Esophagus muscularis mucosa (tissue), 4 donors: ENCODE measurements at regions not wholly inside any gene's neighbourhood (a gene's known extent, or its start where the extent isn't known, plus 50 kb on each side); places are given as distances from the start of the nearest gene placed in this dataset.
"Not testable (repeated sequence)": the region's sequence is repeated elsewhere in the genome, so short reads cannot be mapped to it uniquely, and the experiment has no call there.

Experiments used
- DNase-seq: peaks from one replicate; pipeline ENCODE4 v3.0.0-alpha.2; 2017; ENCODE audit errors: extremely low spot score
- H3K27ac ChIP-seq, 4 donors: fragments of 200-600 bp; sonication (generic); replicated peaks in 1 of 4; 1 replicate in 3 of 4; 2 replicates in 1 of 4; pipeline ENCODE4 v1.5.1; 2016 to 2019; ENCODE audit warnings: mild to moderate bottlenecking in 1 of 4
- H3K27me3 ChIP-seq, 4 donors: fragments of 200-600 bp; sonication (generic); one replicate each; pipeline versions ENCODE4 v1.5.1 to v1.6.0; 2016 to 2019
- H3K36me3 ChIP-seq, 4 donors: fragments of 200-600 bp; sonication (generic); one replicate each; pipeline ENCODE4 v1.5.1; 2016 to 2019
- H3K4me1 ChIP-seq, 4 donors: fragments of 200-600 bp; sonication (generic); one replicate each; pipeline ENCODE4 v1.5.1; 2016 to 2019
- H3K4me3 ChIP-seq, 4 donors: fragments of 200-600 bp; sonication (generic); 1 replicate in 2 of 4; 2 replicates in 2 of 4; pipeline ENCODE4 v1.5.1; 2016 to 2019; ENCODE audit warnings: mild to moderate bottlenecking in 4 of 4, moderate library complexity in 1 of 4
- H3K9me3 ChIP-seq, 4 donors: fragments of 200-600 bp; sonication (generic); 1 replicate in 3 of 4; 2 replicates in 1 of 4; pipeline ENCODE4 v1.5.1; 2016 to 2019
- CTCF ChIP-seq, 3 experiments: fragments of 200-600 bp in 2 of 3; fragments of 450-650 bp in 1 of 3; sonication (generic) in 2 of 3; IDR thresholded peaks; one replicate each; pipeline ENCODE4 v1.5.1; 2017 to 2019; ENCODE audit warnings: antibody characterized with exemption in 3 of 3, mild to moderate bottlenecking in 2 of 3, moderate library complexity in 1 of 3
- EP300 ChIP-seq: sonication (generic); formaldehyde crosslinking; IDR thresholded peaks from one replicate; pipeline ENCODE4 v1.6.1; 2017; ENCODE audit warnings: antibody characterized with exemption
- POLR2A ChIP-seq: fragments of 450-650 bp; IDR thresholded peaks from one replicate; pipeline ENCODE4 v1.6.1; 2017; ENCODE audit warnings: antibody characterized with exemption, moderate library complexity, mild to moderate bottlenecking, low read depth
- POLR2AphosphoS5 ChIP-seq, 2 donors: sonication (generic); formaldehyde crosslinking; IDR thresholded peaks; one replicate each; pipeline ENCODE4 v1.6.1; 2017; ENCODE audit warnings: antibody characterized with exemption in 2 of 2
- WGBS: methylation state at CpG from one replicate; pipeline ENCODE4 v1.1.5; 2018; 5-methylcytosine and 5-hydroxymethylcytosine counted together
- intact Hi-C: fragments of 100-400 bp; cut with DNase I; formaldehyde crosslinking; loops from one replicate; pipeline ENCODE4 v1.15.1; 2023

DNA sequence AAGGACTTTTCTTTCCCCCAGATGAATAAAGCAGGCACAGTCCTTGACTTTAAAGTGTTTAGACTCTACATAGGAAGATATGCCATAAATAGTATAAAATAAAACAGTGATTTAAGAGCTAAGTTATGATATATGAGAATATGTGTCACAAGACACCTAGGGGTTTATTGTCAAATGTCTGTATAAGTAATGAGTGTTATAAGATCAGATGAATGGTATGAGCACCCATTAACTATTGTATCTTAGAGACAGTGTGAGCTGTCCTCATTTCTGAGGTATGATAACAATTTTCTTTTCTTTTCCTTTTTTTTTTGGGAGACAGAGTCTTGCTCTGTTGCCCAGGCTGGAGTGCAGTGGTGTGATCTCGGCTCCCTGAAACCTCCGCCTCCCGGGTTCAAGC lies 365.3 kb downstream of the RND3 start:
- 95% methylated on average over 3 of the region's 3 CpGs for WGBS
- no peaks in the 10 kb centered on the region for H3K9me3 ChIP-seq
- intact Hi-C loops: no loop called here
- no peak overlapping the region for H3K27ac ChIP-seq
- H3K4me1 ChIP-seq: peaks cover 0 to 7% (median 0%) of the 10 kb centered on the region in 4 donors
- TF ChIP-seq POLR2A (no peak), POLR2AphosphoS5 (IDR thresholded peaks at IDR 0.05) (no peak), CTCF (IDR thresholded peaks at IDR 0.05) (no peak), EP300 (no peak)
- no peaks in the 10 kb centered on the region for H3K27me3 ChIP-seq
- no peak for DNase-seq
- H3K36me3 ChIP-seq: no peaks in the 10 kb centered on the region
- H3K4me3 ChIP-seq: no peak overlapping the region

DNA sequence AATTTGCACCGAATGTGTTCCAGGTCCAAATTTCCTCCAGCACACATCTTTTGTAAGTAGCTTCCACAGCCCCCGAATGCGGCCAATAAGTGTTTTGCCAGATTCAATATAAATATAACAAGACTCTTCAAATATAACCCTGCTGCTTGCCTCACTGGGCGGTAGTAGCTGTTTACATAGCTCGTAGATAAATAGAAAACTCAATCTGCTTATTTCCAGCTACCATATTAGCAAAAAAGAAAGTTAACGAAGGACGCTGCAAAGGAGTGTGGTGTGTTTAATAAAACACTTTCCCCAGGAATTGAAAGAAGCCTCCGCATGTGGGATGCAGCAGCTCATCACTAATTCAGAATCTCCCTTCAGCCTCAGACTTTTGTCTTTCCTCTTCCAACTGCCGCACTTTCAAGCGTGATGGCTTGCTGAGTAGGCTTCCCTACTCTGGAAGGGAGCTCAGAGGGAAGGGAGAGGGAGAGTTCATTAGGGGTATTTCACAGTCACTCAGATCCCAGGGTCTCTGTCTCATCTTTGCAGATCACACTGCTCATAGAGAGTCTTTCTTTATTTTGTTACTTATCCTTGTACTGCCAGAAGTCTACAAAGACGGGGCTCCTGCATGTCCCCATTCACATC lies 367.0 kb downstream of the RND3 start:
- H3K36me3 ChIP-seq: no peaks in the 10 kb centered on the region
- H3K27ac ChIP-seq: no peak overlapping the region
- no peaks in the 10 kb centered on the region for H3K9me3 ChIP-seq
- H3K4me1 ChIP-seq: peaks cover 0 to under 1% (median 0%) of the 10 kb centered on the region in 4 donors
- no peak for TF ChIP-seq CTCF (IDR thresholded peaks at IDR 0.05)
- TF ChIP-seq EP300: no peak
- no peak for TF ChIP-seq POLR2AphosphoS5 (IDR thresholded peaks at IDR 0.05)
- no peak for TF ChIP-seq POLR2A
- intact Hi-C loops: no loop called here
- no peak for DNase-seq
- H3K27me3 ChIP-seq: no peaks in the 10 kb centered on the region
- 77% methylated on average over 11 of the region's 11 CpGs for WGBS
- no peak overlapping the region for H3K4me3 ChIP-seq

DNA sequence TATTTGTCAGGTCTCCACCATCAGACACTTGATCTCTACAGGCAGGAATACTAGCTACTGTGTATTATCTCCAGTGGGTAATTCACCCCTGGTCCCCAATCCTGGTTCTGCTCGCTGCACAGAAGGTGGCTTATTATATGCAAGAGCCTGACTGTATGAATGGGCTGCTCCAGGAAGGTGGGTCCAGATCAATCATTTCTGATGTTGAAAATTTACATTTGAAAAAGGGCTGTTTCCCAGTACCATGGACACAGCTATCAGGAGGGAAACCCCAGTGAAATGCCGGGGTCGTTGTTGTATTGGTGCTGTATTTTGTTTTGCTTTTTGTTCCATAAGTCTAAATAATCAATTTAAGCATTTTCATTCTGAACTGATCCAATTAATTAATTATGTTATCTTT lies 367.6 kb downstream of the RND3 start:
- no peaks in the 10 kb centered on the region for H3K4me1 ChIP-seq
- H3K9me3 ChIP-seq: no peaks in the 10 kb centered on the region
- TF ChIP-seq POLR2A: no peak
- no peak for TF ChIP-seq POLR2AphosphoS5 (IDR thresholded peaks at IDR 0.05)
- no peak for TF ChIP-seq CTCF (IDR thresholded peaks at IDR 0.05)
- TF ChIP-seq EP300: no peak
- intact Hi-C loops: no loop called here
- WGBS: 85% methylated on average over 3 of the region's 3 CpGs
- DNase-seq: no peak
- no peak overlapping the region for H3K27ac ChIP-seq
- H3K36me3 ChIP-seq: no peaks in the 10 kb centered on the region
- H3K4me3 ChIP-seq: no peak overlapping the region
- H3K27me3 ChIP-seq: no peaks in the 10 kb centered on the region

GRCh38 chr2:150114089-150114488 lies 373.4 kb downstream of the RND3 start:
- H3K4me1 ChIP-seq, H3K9me3 ChIP-seq, H3K27ac ChIP-seq, intact Hi-C loops, H3K4me3 ChIP-seq, DNase-seq, H3K36me3 ChIP-seq, H3K27me3 ChIP-seq: not testable (repeated sequence)
- WGBS: 81% methylated on average over 8 of the region's 8 CpGs

GRCh38 chr2:150110548-150110947 lies 376.9 kb downstream of the RND3 start:
- Histone ChIP-seq H3K27me3 (no peaks in the 10 kb centered on the region), H3K4me1 (no peaks in the 10 kb centered on the region), H3K27ac (no peak overlapping the region), H3K36me3 (no peaks in the 10 kb centered on the region), H3K9me3 (no peaks in the 10 kb centered on the region), H3K4me3 (no peak overlapping the region)
- TF ChIP-seq CTCF (IDR thresholded peaks at IDR 0.05): no peak
- TF ChIP-seq POLR2A: no peak
- TF ChIP-seq EP300: no peak
- no peak for TF ChIP-seq POLR2AphosphoS5 (IDR thresholded peaks at IDR 0.05)
- intact Hi-C loops: no loop called here
- DNase-seq: no peak
- 90% methylated on average over 2 of the region's 2 CpGs for WGBS
